K562 (cell line): ENCODE measurements at regions not wholly inside any gene's neighbourhood (a gene's known extent, or its start where the extent isn't known, plus 50 kb on each side); places are given as distances from the start of the nearest gene placed in this dataset.

Experiments used
- CTCF ChIP-seq, 3 experiments: IDR thresholded peaks in 2 of 3; conservative IDR thresholded peaks in 1 of 3; 2 replicates each; pipeline ENCODE4 v1.5.1; 2011 to 2012; ENCODE audit warnings: low read length in 3 of 3, mild to moderate bottlenecking in 3 of 3, control low read depth in 2 of 3, improper control_type of control experiment in 1 of 3, inconsistent platforms in 1 of 3, low read depth in 1 of 3, mixed read lengths in 1 of 3, moderate library complexity in 1 of 3; ENCODE audit not compliant: insufficient read depth in 2 of 3
- EZH2 ChIP-seq: IDR thresholded peaks from 2 replicates; pipeline ENCODE4 v1.6.1; 2012; ENCODE audit warnings: low read depth, mild to moderate bottlenecking, inconsistent platforms, low read length, borderline replicate concordance
- POLR3A ChIP-seq: IDR thresholded peaks from 2 replicates; pipeline ENCODE4 v1.6.1; 2011; ENCODE audit warnings: borderline replicate concordance, mild to moderate bottlenecking, moderate library complexity; ENCODE audit not compliant: insufficient read length, insufficient read depth; ENCODE audit errors: extremely low read depth
- THAP7 ChIP-seq: fragments of 250-450 bp; sonication (Bioruptor Pico); IDR thresholded peaks from 2 replicates; pipeline ENCODE4 v1.5.0; 2021
- ZFP1 ChIP-seq: fragments of 450-650 bp; formaldehyde crosslinking; IDR thresholded peaks from 2 replicates; pipeline ENCODE4 v1.4.0; 2020; ENCODE audit warnings: mild to moderate bottlenecking, mixed read lengths

- TF ChIP-seq THAP7 (CRISPR knock-in tag) (no peak), EZH2 (no peak), POLR3A (no peak), ZFP1 (CRISPR knock-in tag) (no peak), CTCF (IDR thresholded peaks at IDR 0.05 in 2 of 3, conservative IDR thresholded peaks at IDR 0.05 in 1 of 3; ENCODE audit: insufficient read depth in 2 of 3, low read depth in 1 of 3, low read length in 3 of 3) (no peak)
Measured at GRCh38 chr2:103810875-103811274, 1043.0 kb upstream of the POU3F3 start.
